Neural cell (in vitro differentiated cells): ENCODE measurements at regions not wholly inside any gene's neighbourhood (a gene's known extent, or its start where the extent isn't known, plus 50 kb on each side); places are given as distances from the start of the nearest gene placed in this dataset.

Source experiments
- H2AFZ ChIP-seq: fragments of 200-600, 300-800 bp; sonication (generic), shearing (Covaris generic); 2 replicates; pipeline ENCODE4 v1.6.0; 2014; ENCODE audit warnings: low read depth, mild to moderate bottlenecking, antibody characterized with exemption, low read length, moderate library complexity
- H3F3A ChIP-seq: fragments of 200-600 bp; shearing (Covaris generic); 2 replicates; pipeline ENCODE4 v1.6.1; 2016; ENCODE audit warnings: mild to moderate bottlenecking, moderate library complexity, mixed read lengths, antibody characterized with exemption, low read length; ENCODE audit not compliant: insufficient read depth, poor library complexity, severe bottlenecking
- H3K27ac ChIP-seq: fragments of 200-600, 300-800 bp; sonication (generic), shearing (Covaris generic); 2 replicates; pipeline ENCODE4 v1.5.1; 2014; ENCODE audit warnings: mild to moderate bottlenecking, low read length, moderate library complexity
- H3K27me3 ChIP-seq: fragments of 300-800, 200-600 bp; sonication (generic), shearing (Covaris generic); 2 replicates; pipeline ENCODE4 v1.6.0; 2014; ENCODE audit warnings: mild to moderate bottlenecking, low read depth, low read length, moderate library complexity; ENCODE audit not compliant: insufficient read depth
- H3K36me3 ChIP-seq: fragments of 300-800, 200-600 bp; sonication (generic), shearing (Covaris generic); 2 replicates; pipeline ENCODE4 v1.5.1; 2014; ENCODE audit warnings: mild to moderate bottlenecking, antibody characterized with exemption, low read length, moderate library complexity; ENCODE audit not compliant: insufficient read depth
- H3K4me2 ChIP-seq: fragments of 300-800, 200-600 bp; sonication (generic), shearing (Covaris generic); 2 replicates; pipeline ENCODE4 v1.6.0; 2014; ENCODE audit warnings: mild to moderate bottlenecking, low read length
- H3K4me3 ChIP-seq: fragments of 300-800, 200-600 bp; sonication (generic), shearing (Covaris generic); 2 replicates; pipeline ENCODE4 v1.5.1; 2014; ENCODE audit warnings: mild to moderate bottlenecking, low read length, moderate library complexity
- H3K79me2 ChIP-seq: fragments of 200-600 bp; shearing (Covaris generic); replicated peaks from 2 replicates; pipeline ENCODE4 v1.6.0; 2014; ENCODE audit warnings: mild to moderate bottlenecking, low read length, moderate library complexity; ENCODE audit not compliant: insufficient read depth
- H3K9ac ChIP-seq: fragments of 300-800, 200-600 bp; sonication (generic), shearing (Covaris generic); 2 replicates; pipeline ENCODE4 v1.6.1; 2016; ENCODE audit warnings: mild to moderate bottlenecking, low read length, mixed read lengths
- H3K9me2 ChIP-seq: fragments of 200-600 bp; shearing (Covaris generic); 2 replicates; pipeline ENCODE4 v1.6.1; 2016; ENCODE audit warnings: mild to moderate bottlenecking, low read length, mixed read lengths; ENCODE audit not compliant: insufficient read depth
- H3K9me3 ChIP-seq: fragments of 200-600, 300-800 bp; sonication (generic), shearing (Covaris generic); 2 replicates; pipeline ENCODE4 v1.6.1; 2016; ENCODE audit warnings: mild to moderate bottlenecking, mixed run types, low read length, moderate library complexity, mixed read lengths
- H4K20me1 ChIP-seq: fragments of 200-600 bp; shearing (Covaris generic); 2 replicates; pipeline ENCODE4 v1.6.1; 2016; ENCODE audit warnings: mild to moderate bottlenecking, mixed run types; ENCODE audit not compliant: insufficient read depth
- EP300 ChIP-seq: fragments of 450-650 bp; conservative IDR thresholded peaks from 2 replicates; pipeline ENCODE4 v1.6.1; 2014; ENCODE audit warnings: antibody characterized with exemption, mild to moderate bottlenecking, moderate library complexity; ENCODE audit not compliant: poor library complexity, severe bottlenecking
- EZH2 ChIP-seq: fragments of 200-600, 300-800 bp; shearing (Covaris generic), sonication (generic); IDR thresholded peaks from 2 replicates; pipeline ENCODE4 v1.6.1; 2014; ENCODE audit warnings: antibody characterized with exemption, low read length, borderline replicate concordance, mild to moderate bottlenecking; ENCODE audit not compliant: insufficient read depth, poor library complexity, severe bottlenecking
- MXI1 ChIP-seq: fragments of 450-650 bp; conservative IDR thresholded peaks from 2 replicates; pipeline ENCODE4 v1.6.1; 2014; ENCODE audit warnings: antibody characterized with exemption, mild to moderate bottlenecking; ENCODE audit not compliant: poor library complexity, severe bottlenecking
- POLR2AphosphoS5 ChIP-seq: IDR thresholded peaks from 2 replicates; pipeline ENCODE4 v1.6.1; 2012
- RAD21 ChIP-seq: fragments of 450-650 bp; conservative IDR thresholded peaks from 2 replicates; pipeline ENCODE4 v1.6.1; 2014; ENCODE audit warnings: antibody characterized with exemption, mild to moderate bottlenecking, moderate library complexity
- SMC3 ChIP-seq: fragments of 450-650 bp; conservative IDR thresholded peaks from 2 replicates; pipeline ENCODE4 v1.6.1; 2014; ENCODE audit warnings: antibody characterized with exemption, mild to moderate bottlenecking, moderate library complexity; ENCODE audit not compliant: poor library complexity
- TAF1 ChIP-seq: IDR thresholded peaks from 2 replicates; pipeline ENCODE4 v1.6.1; 2012; ENCODE audit warnings: low read depth
- TF ChIP-seq, protein P1 (sequence below): IDR thresholded peaks from 2 replicates; pipeline ENCODE4 v1.6.1; 2012; ENCODE audit warnings: borderline replicate concordance
- TF ChIP-seq, protein P2 (sequence below): fragments of 450-650 bp; IDR thresholded peaks from 2 replicates; pipeline ENCODE4 v1.5.1; 2014; ENCODE audit warnings: antibody characterized with exemption, mild to moderate bottlenecking, moderate library complexity; ENCODE audit not compliant: poor library complexity, severe bottlenecking

DNA sequence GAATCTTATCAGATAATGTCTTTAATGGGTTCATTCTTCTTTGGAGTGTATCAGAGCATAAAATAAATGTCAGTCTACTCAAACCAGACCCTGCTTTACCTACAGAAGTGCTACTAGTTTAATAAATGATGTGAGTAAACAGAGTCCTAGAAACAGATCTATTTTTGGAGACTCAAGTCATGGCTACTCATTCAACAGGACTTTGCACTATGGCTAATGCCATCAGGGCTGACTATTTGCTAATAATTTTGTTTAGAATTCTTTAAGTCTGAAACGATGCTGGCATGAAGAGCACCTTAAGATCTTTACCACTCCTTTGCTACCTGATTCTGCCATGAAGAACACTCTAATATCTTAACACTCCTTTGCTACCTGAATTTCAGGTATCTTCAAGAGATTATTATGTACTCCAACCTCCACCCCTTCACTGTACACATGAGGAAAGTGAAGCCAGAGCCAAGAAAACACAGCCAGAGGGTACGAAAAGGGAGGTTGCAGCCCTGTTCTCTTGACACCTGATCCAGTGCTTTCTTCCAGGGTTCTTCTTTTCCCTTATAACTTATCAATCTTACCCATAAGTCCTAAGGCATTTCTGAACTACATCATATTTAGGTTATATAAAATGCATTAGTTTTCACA, 62.4 kb downstream of the ZNF608 start:
- Histone ChIP-seq H4K20me1 (no peaks in the 10 kb centered on the region), H3K9me2 (no peaks in the 10 kb centered on the region), H2AFZ (no peak overlapping the region), H3K4me3 (no peak overlapping the region), H3K36me3 (no peaks in the 10 kb centered on the region), H3K9me3 (no peaks in the 10 kb centered on the region), H3K9ac (no peak overlapping the region), H3K4me2 (no peak overlapping the region), H3K79me2 (peaks cover 67% of the 10 kb centered on the region), H3K27me3 (no peaks in the 10 kb centered on the region), H3K27ac (no peak overlapping the region), H3F3A (no peaks in the 10 kb centered on the region)
- TF ChIP-seq, protein P1, sequence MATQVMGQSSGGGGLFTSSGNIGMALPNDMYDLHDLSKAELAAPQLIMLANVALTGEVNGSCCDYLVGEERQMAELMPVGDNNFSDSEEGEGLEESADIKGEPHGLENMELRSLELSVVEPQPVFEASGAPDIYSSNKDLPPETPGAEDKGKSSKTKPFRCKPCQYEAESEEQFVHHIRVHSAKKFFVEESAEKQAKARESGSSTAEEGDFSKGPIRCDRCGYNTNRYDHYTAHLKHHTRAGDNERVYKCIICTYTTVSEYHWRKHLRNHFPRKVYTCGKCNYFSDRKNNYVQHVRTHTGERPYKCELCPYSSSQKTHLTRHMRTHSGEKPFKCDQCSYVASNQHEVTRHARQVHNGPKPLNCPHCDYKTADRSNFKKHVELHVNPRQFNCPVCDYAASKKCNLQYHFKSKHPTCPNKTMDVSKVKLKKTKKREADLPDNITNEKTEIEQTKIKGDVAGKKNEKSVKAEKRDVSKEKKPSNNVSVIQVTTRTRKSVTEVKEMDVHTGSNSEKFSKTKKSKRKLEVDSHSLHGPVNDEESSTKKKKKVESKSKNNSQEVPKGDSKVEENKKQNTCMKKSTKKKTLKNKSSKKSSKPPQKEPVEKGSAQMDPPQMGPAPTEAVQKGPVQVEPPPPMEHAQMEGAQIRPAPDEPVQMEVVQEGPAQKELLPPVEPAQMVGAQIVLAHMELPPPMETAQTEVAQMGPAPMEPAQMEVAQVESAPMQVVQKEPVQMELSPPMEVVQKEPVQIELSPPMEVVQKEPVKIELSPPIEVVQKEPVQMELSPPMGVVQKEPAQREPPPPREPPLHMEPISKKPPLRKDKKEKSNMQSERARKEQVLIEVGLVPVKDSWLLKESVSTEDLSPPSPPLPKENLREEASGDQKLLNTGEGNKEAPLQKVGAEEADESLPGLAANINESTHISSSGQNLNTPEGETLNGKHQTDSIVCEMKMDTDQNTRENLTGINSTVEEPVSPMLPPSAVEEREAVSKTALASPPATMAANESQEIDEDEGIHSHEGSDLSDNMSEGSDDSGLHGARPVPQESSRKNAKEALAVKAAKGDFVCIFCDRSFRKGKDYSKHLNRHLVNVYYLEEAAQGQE = no peak
- TF ChIP-seq SMC3 (no peak), EP300 (no peak), MXI1 (no peak), RAD21 (no peak), TAF1 (no peak), POLR2AphosphoS5 (no peak), EZH2 (no peak)
- TF ChIP-seq, protein P2, sequence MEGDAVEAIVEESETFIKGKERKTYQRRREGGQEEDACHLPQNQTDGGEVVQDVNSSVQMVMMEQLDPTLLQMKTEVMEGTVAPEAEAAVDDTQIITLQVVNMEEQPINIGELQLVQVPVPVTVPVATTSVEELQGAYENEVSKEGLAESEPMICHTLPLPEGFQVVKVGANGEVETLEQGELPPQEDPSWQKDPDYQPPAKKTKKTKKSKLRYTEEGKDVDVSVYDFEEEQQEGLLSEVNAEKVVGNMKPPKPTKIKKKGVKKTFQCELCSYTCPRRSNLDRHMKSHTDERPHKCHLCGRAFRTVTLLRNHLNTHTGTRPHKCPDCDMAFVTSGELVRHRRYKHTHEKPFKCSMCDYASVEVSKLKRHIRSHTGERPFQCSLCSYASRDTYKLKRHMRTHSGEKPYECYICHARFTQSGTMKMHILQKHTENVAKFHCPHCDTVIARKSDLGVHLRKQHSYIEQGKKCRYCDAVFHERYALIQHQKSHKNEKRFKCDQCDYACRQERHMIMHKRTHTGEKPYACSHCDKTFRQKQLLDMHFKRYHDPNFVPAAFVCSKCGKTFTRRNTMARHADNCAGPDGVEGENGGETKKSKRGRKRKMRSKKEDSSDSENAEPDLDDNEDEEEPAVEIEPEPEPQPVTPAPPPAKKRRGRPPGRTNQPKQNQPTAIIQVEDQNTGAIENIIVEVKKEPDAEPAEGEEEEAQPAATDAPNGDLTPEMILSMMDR = no peak

DNA sequence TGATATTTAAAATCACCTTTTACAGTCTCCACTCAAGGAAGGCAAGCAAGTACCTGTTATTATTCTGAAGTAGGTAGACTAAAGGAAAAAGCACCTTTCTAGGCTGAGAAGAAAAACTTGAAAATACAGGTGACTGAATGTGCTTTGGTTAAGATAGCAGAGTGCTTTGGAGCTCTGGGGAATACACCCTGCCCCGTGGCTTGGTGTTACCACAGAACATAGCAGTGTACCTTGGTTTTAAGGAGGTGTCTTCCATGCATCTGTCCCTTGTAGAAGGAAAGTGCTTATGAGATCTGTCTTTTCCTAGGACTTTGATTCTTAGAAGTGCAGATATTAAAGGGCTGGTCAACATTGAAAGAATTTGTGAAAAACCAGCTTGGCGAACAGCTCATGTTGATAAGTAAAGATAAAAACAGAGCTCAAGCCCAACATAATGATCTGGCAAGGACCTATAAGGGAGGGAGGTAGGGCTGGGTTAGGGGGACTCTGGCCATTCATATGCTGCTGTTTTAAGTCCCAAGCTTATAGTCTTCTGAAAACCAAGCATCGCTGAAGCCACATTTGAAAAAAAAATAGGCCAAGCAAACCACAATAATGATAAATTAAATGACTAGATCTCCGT, 66.8 kb downstream of the ZNF608 start:
- Histone ChIP-seq H3K79me2 (peaks cover 60% of the 10 kb centered on the region), H3K9ac (no peak overlapping the region), H3K27ac (no peak overlapping the region)

More for the DNA sequence above, 66.8 kb downstream of the ZNF608 start:
- TF ChIP-seq, protein P1 = no peak
- TF ChIP-seq EP300 (no peak), POLR2AphosphoS5 (no peak), SMC3 (no peak), MXI1 (no peak)
- TF ChIP-seq, protein P2 = no peak
- Histone ChIP-seq H4K20me1 (no peaks in the 10 kb centered on the region), H2AFZ (no peak overlapping the region), H3K9me2 (no peaks in the 10 kb centered on the region), H3F3A (no peaks in the 10 kb centered on the region), H3K4me2 (no peak overlapping the region), H3K36me3 (no peaks in the 10 kb centered on the region), H3K9me3 (no peaks in the 10 kb centered on the region), H3K4me3 (no peak overlapping the region), H3K27me3 (no peaks in the 10 kb centered on the region)
